SK-N-SH (cell line): ENCODE measurements at regions not wholly inside any gene's neighbourhood (a gene's known extent, or its start where the extent isn't known, plus 50 kb on each side); places are given as distances from the start of the nearest gene placed in this dataset.

Source experiments
- CTCF ChIA-PET: fragments of 300-600, 350-600 bp; formaldehyde crosslinking; extraction: SDS; loops from one replicate; lab custom pipeline; 2021; lab: Yijun Ruan, JAX
- POLR2A ChIA-PET: fragments of 350-600 bp; sonication (Branson Sonifier 250); formaldehyde crosslinking; extraction: SDS; loops from one replicate; lab custom pipeline; 2020; ENCODE audit warnings: antibody characterized with exemption, inconsistent platforms; lab: Yijun Ruan, JAX
- DNase-seq: peaks from one replicate; pipeline ENCODE4 v3.0.0; 2012
- H2AFZ ChIP-seq: fragments of 200-600 bp; sonication (generic); 2 replicates; pipeline ENCODE4 v1.8.1; 2016; ENCODE audit warnings: antibody characterized with exemption, mild to moderate bottlenecking, low read depth
- H3F3A ChIP-seq: fragments of 200-600 bp; sonication (generic); replicated peaks from 2 replicates; pipeline ENCODE3; 2016; ENCODE audit warnings: antibody characterized with exemption, mild to moderate bottlenecking; ENCODE audit not compliant: insufficient read depth
- H3K27ac ChIP-seq, 2 experiments: fragments of 200-500 bp in 1 of 2; fragments of 200-600 bp in 1 of 2; sonication (Bioruptor generic) in 1 of 2; sonication (generic), shearing (Covaris generic) in 1 of 2; 2 replicates each; pipeline versions ENCODE4 v1.5.1 to v1.6.1; 2014 to 2016; ENCODE audit warnings: low read depth in 2 of 2, inconsistent platforms in 1 of 2, low read length in 1 of 2, mild to moderate bottlenecking in 1 of 2, mixed read lengths in 1 of 2
- H3K27me3 ChIP-seq: fragments of 200-600 bp; sonication (generic), shearing (Covaris generic); 2 replicates; pipeline ENCODE4 v1.6.1; 2016; ENCODE audit warnings: mixed run types; ENCODE audit not compliant: insufficient read depth
- H3K36me3 ChIP-seq, 2 experiments: fragments of 200-500 bp in 1 of 2; fragments of 200-600 bp in 1 of 2; sonication (Bioruptor generic) in 1 of 2; sonication (generic) in 1 of 2; replicated peaks in 1 of 2; 2 replicates each; pipeline versions ENCODE3 to v1.5.1; 2014 to 2016; ENCODE audit warnings: low read length in 1 of 2, mild to moderate bottlenecking in 1 of 2; ENCODE audit not compliant: insufficient read depth in 2 of 2, control insufficient read depth in 1 of 2
- H3K4me1 ChIP-seq, 2 experiments: fragments of 200-500 bp in 1 of 2; fragments of 200-600 bp in 1 of 2; sonication (Bioruptor generic) in 1 of 2; sonication (generic), shearing (Covaris generic) in 1 of 2; 2 replicates each; pipeline versions ENCODE4 v1.5.1 to v1.6.1; 2014 to 2016; ENCODE audit warnings: low read depth in 1 of 2, low read length in 1 of 2, mixed run types in 1 of 2; ENCODE audit not compliant: insufficient read depth in 2 of 2, control insufficient read depth in 1 of 2
- H3K4me2 ChIP-seq: fragments of 200-600 bp; sonication (generic), shearing (Covaris generic); 2 replicates; pipeline ENCODE4 v1.6.1; 2017; ENCODE audit warnings: mixed run types
- H3K4me3 ChIP-seq, 2 experiments: fragments of 200-500 bp in 1 of 2; fragments of 200-600 bp in 1 of 2; sonication (Bioruptor generic) in 1 of 2; sonication (generic), shearing (Covaris generic) in 1 of 2; 2 replicates each; pipeline versions ENCODE4 v1.5.1 to v1.8.1; 2014 to 2016; ENCODE audit warnings: low read depth in 2 of 2, inconsistent platforms in 1 of 2, low read length in 1 of 2, mild to moderate bottlenecking in 1 of 2, mixed read lengths in 1 of 2, moderate library complexity in 1 of 2
- H3K79me2 ChIP-seq: fragments of 200-600 bp; sonication (generic); 2 replicates; pipeline ENCODE4 v1.8.1; 2017; ENCODE audit warnings: mild to moderate bottlenecking; ENCODE audit not compliant: insufficient read depth
- H3K9ac ChIP-seq: fragments of 200-600 bp; sonication (generic); 2 replicates; pipeline ENCODE4 v1.6.1; 2017; ENCODE audit warnings: mixed run types
- H3K9me2 ChIP-seq: fragments of 200-600 bp; sonication (generic); 2 replicates; pipeline ENCODE4 v1.6.1; 2017; ENCODE audit warnings: mixed run types
- H3K9me3 ChIP-seq: fragments of 200-600 bp; sonication (generic); 2 replicates; pipeline ENCODE4 v1.6.1; 2017; ENCODE audit warnings: mixed run types, mild to moderate bottlenecking, moderate library complexity
- H4K20me1 ChIP-seq: fragments of 200-600 bp; sonication (generic); 2 replicates; pipeline ENCODE4 v1.6.1; 2017; ENCODE audit warnings: mild to moderate bottlenecking, mixed run types; ENCODE audit not compliant: insufficient read depth
- ELF1 ChIP-seq: IDR thresholded peaks from 2 replicates; pipeline ENCODE4 v1.4.0; 2012
- EP300 ChIP-seq, 2 experiments: IDR thresholded peaks; 2 replicates each; pipeline versions ENCODE4 v1.4.0 to v1.6.1; 2012; ENCODE audit warnings: borderline replicate concordance in 1 of 2, low read depth in 1 of 2, low read length in 1 of 2
- GABPA ChIP-seq: IDR thresholded peaks from 2 replicates; pipeline ENCODE4 v1.4.0; 2012; ENCODE audit warnings: low read depth, mild to moderate bottlenecking
- JUND ChIP-seq: IDR thresholded peaks from 2 replicates; pipeline ENCODE4 v1.4.0; 2012
- MXI1 ChIP-seq: IDR thresholded peaks from 2 replicates; pipeline ENCODE4 v1.6.1; 2012; ENCODE audit warnings: mild to moderate bottlenecking, low read depth, low read length, improper control_type of control experiment
- POLR2AphosphoS5 ChIP-seq: IDR thresholded peaks from 2 replicates; pipeline ENCODE4 v1.6.1; 2012; ENCODE audit warnings: low read depth, low read length
- REST ChIP-seq: IDR thresholded peaks from 2 replicates; pipeline ENCODE4 v1.6.1; 2012; ENCODE audit warnings: mild to moderate bottlenecking, low read depth, low read length, moderate library complexity
- RFX5 ChIP-seq: IDR thresholded peaks from 2 replicates; pipeline ENCODE4 v1.6.1; 2012; ENCODE audit warnings: mild to moderate bottlenecking, improper control_type of control experiment, low read length
- RXRA ChIP-seq: IDR thresholded peaks from 2 replicates; pipeline ENCODE4 v1.4.0; 2012; ENCODE audit warnings: low read depth, mild to moderate bottlenecking, borderline replicate concordance
- TAF1 ChIP-seq: IDR thresholded peaks from 2 replicates; pipeline ENCODE4 v1.6.1; 2012; ENCODE audit warnings: low read depth, mild to moderate bottlenecking, low read length, moderate library complexity, borderline replicate concordance
- YY1 ChIP-seq: IDR thresholded peaks from 2 replicates; pipeline ENCODE4 v1.4.0; 2012; ENCODE audit warnings: low read depth, mild to moderate bottlenecking
- ZBTB33 ChIP-seq: IDR thresholded peaks from 2 replicates; pipeline ENCODE4 v1.4.0; 2012; ENCODE audit warnings: low read depth, borderline replicate concordance
- WGBS: methylation state at CpG from one replicate; pipeline ENCODE4 v1.1.6; 2017; ENCODE audit warnings: low lambda C conversion rate; 5-methylcytosine and 5-hydroxymethylcytosine counted together

- H3K4me3 ChIP-seq = no peak overlapping the region
- peaks cover 27% of the 10 kb centered on the region for H4K20me1 ChIP-seq
- no peak overlapping the region for H3K4me2 ChIP-seq
- H2AFZ ChIP-seq = no peak overlapping the region
- no peak overlapping the region for H3K27ac ChIP-seq
- peaks cover 8% of the 10 kb centered on the region for H3F3A ChIP-seq
- H3K27me3 ChIP-seq = no peaks in the 10 kb centered on the region
- H3K9me3 ChIP-seq = no peaks in the 10 kb centered on the region
- TF ChIP-seq GABPA = no peak
- no peak for TF ChIP-seq ZBTB33
- no peak for TF ChIP-seq TAF1
- TF ChIP-seq RXRA = no peak
- TF ChIP-seq ELF1 = no peak
- TF ChIP-seq JUND = no peak
- no peak for TF ChIP-seq YY1
- TF ChIP-seq REST = no peak
- no peak for TF ChIP-seq MXI1
- no peak for TF ChIP-seq RFX5
- no peak for TF ChIP-seq EP300 (IDR thresholded peaks at IDR 0.05; ENCODE audit: borderline replicate concordance in 1 of 2, low read depth in 1 of 2, low read length in 1 of 2)
- no peak for TF ChIP-seq POLR2AphosphoS5
- POLR2A ChIA-PET = no interaction called here
- CTCF ChIA-PET = interaction anchor here (1.1 to 1.2 kb wide), 3 partner anchors 150 to 1260 kb away, joined by 3 to 5 read pairs (median 3); partner anchors contain the start of gene KANSL1
- 95% methylated on average over 9 of the region's 9 CpGs for WGBS
- DNase-seq = no peak
- H3K79me2 ChIP-seq = peaks cover 77% of the 10 kb centered on the region
- no peaks in the 10 kb centered on the region for H3K9me2 ChIP-seq
- H3K4me1 ChIP-seq = peaks cover 4 to 12% of the 10 kb centered on the region in 2 experiments; a peak in 3 of 4 replicates
- no peak overlapping the region for H3K9ac ChIP-seq
- peaks cover 7 to 22% of the 10 kb centered on the region in 2 experiments for H3K36me3 ChIP-seq
Observed at GRCh38 chr17:45581860-45582259, 91.3 kb upstream of the PLEKHM1 start.
